H9 (cell line): ENCODE measurements at regions not wholly inside any gene's neighbourhood (a gene's known extent, or its start where the extent isn't known, plus 50 kb on each side); places are given as distances from the start of the nearest gene placed in this dataset.

ENCODE experiments used
- DNase-seq: peaks from one replicate; pipeline ENCODE4 v3.0.0-alpha.2; 2017
- H2AFZ ChIP-seq: one replicate; pipeline ENCODE4 v1.6.1; 2013; ENCODE audit warnings: mild to moderate bottlenecking, low read length, control low read depth, moderate library complexity
- H2AK5ac ChIP-seq: 2 replicates; pipeline ENCODE4 v1.6.1; 2013; ENCODE audit warnings: low read length, control low read depth, mixed read lengths; ENCODE audit not compliant: insufficient read length
- H2BK120ac ChIP-seq: one replicate; pipeline ENCODE4 v1.6.1; 2013; ENCODE audit warnings: low read depth, mild to moderate bottlenecking, low read length, control low read depth, inconsistent platforms; ENCODE audit not compliant: poor library complexity, severe bottlenecking
- H2BK12ac ChIP-seq: 2 replicates; pipeline ENCODE4 v1.6.1; 2013; ENCODE audit warnings: low read length, control low read depth, mixed read lengths, low read depth; ENCODE audit not compliant: insufficient read length
- H2BK15ac ChIP-seq: 2 replicates; pipeline ENCODE4 v1.6.1; 2013; ENCODE audit warnings: low read depth, low read length, control low read depth
- H2BK20ac ChIP-seq: one replicate; pipeline ENCODE4 v1.6.1; 2013; ENCODE audit warnings: low read depth, mild to moderate bottlenecking, low read length, control low read depth, inconsistent platforms; ENCODE audit not compliant: poor library complexity, severe bottlenecking
- H2BK5ac ChIP-seq: 2 replicates; pipeline ENCODE4 v1.6.1; 2013; ENCODE audit warnings: low read length, control low read depth, mixed read lengths; ENCODE audit not compliant: insufficient read length
- H3K14ac ChIP-seq: 2 replicates; pipeline ENCODE4 v1.6.1; 2013; ENCODE audit warnings: low read length, control low read depth; ENCODE audit not compliant: insufficient read depth
- H3K18ac ChIP-seq: 2 replicates; pipeline ENCODE4 v1.6.1; 2013; ENCODE audit warnings: low read depth, mild to moderate bottlenecking, mixed read lengths, low read length, control low read depth; ENCODE audit not compliant: insufficient read length
- H3K23ac ChIP-seq: 2 replicates; pipeline ENCODE4 v1.6.1; 2013; ENCODE audit warnings: low read length, control low read depth, mixed read lengths, low read depth; ENCODE audit not compliant: insufficient read length
- H3K23me2 ChIP-seq: 2 replicates; pipeline ENCODE4 v1.6.1; 2013; ENCODE audit warnings: low read depth, mild to moderate bottlenecking, mixed read lengths, low read length, control low read depth; ENCODE audit not compliant: insufficient read length, poor library complexity, severe bottlenecking
- H3K27ac ChIP-seq: 2 replicates; pipeline ENCODE4 v1.5.1; 2013; ENCODE audit warnings: low read length, control low read depth, mixed read lengths, low read depth; ENCODE audit not compliant: insufficient read length
- H3K27me3 ChIP-seq: 2 replicates; pipeline ENCODE4 v1.6.1; 2013; ENCODE audit warnings: low read length, control low read depth, inconsistent platforms; ENCODE audit not compliant: insufficient read depth
- H3K4ac ChIP-seq: 2 replicates; pipeline ENCODE4 v1.6.1; 2013; ENCODE audit warnings: low read depth, mild to moderate bottlenecking, control low read depth, inconsistent platforms, low read length, moderate library complexity
- H3K4me1 ChIP-seq: 2 replicates; pipeline ENCODE4 v1.6.1; 2013; ENCODE audit warnings: low read length, control low read depth, inconsistent platforms; ENCODE audit not compliant: insufficient read depth
- H3K4me2 ChIP-seq: 2 replicates; pipeline ENCODE4 v1.6.1; 2013; ENCODE audit warnings: low read length, control low read depth, mixed read lengths; ENCODE audit not compliant: insufficient read length, insufficient read depth
- H3K56ac ChIP-seq: 2 replicates; pipeline ENCODE4 v1.6.1; 2013; ENCODE audit warnings: low read depth, mild to moderate bottlenecking, mixed read lengths, low read length, control low read depth; ENCODE audit not compliant: insufficient read length
- H3K79me1 ChIP-seq: 2 replicates; pipeline ENCODE4 v1.6.1; 2013; ENCODE audit warnings: low read depth, mild to moderate bottlenecking, moderate library complexity, low read length, control low read depth, inconsistent platforms; ENCODE audit not compliant: insufficient read depth, poor library complexity, severe bottlenecking
- H3K79me2 ChIP-seq: 2 replicates; pipeline ENCODE4 v1.6.1; 2013; ENCODE audit warnings: low read length, control low read depth, inconsistent platforms; ENCODE audit not compliant: insufficient read depth
- H3K9ac ChIP-seq: 2 replicates; pipeline ENCODE4 v1.6.1; 2013; ENCODE audit warnings: low read length, control low read depth, mixed read lengths; ENCODE audit not compliant: insufficient read length; ENCODE audit errors: extremely low read depth
- H3K9me3 ChIP-seq: one replicate; pipeline ENCODE4 v1.6.1; 2013; ENCODE audit warnings: low read depth, low read length, inconsistent platforms; ENCODE audit not compliant: control insufficient read depth
- H3T11ph ChIP-seq: one replicate; pipeline ENCODE4 v1.6.1; 2013; ENCODE audit warnings: mild to moderate bottlenecking, low read length, control low read depth, inconsistent platforms
- H4K20me1 ChIP-seq: one replicate; pipeline ENCODE4 v1.6.1; 2013; ENCODE audit not compliant: control insufficient read depth, insufficient read length, insufficient read depth
- H4K5ac ChIP-seq: 2 replicates; pipeline ENCODE4 v1.6.1; 2013; ENCODE audit warnings: low read depth, mild to moderate bottlenecking, mixed read lengths, low read length, control low read depth; ENCODE audit not compliant: insufficient read length
- H4K8ac ChIP-seq: replicated peaks from 2 replicates; pipeline ENCODE4 v1.6.1; 2013; ENCODE audit warnings: low read length, control low read depth, mixed read lengths, low read depth; ENCODE audit not compliant: insufficient read length
- H4K91ac ChIP-seq: 2 replicates; pipeline ENCODE4 v1.6.1; 2013; ENCODE audit warnings: low read depth, mild to moderate bottlenecking, moderate library complexity, mixed read lengths, low read length, control low read depth; ENCODE audit not compliant: insufficient read length
- H3K27ac Mint-ChIP-seq, 3 experiments: 2 replicates in 2 of 3; 3 replicates in 1 of 3; pipeline ENCODE4 v1.8.0; 2020 to 2021; ENCODE audit warnings: mixed read lengths in 3 of 3, mild to moderate bottlenecking in 1 of 3, moderate library complexity in 1 of 3
- H3K27me3 Mint-ChIP-seq: 2 replicates; pipeline ENCODE4 v1.8.0; 2021; ENCODE audit warnings: low read depth, mild to moderate bottlenecking, moderate library complexity, mixed read lengths
- H3K36me3 Mint-ChIP-seq, 3 experiments: 2 replicates in 2 of 3; 3 replicates in 1 of 3; pipeline ENCODE4 v1.8.0; 2020 to 2021; ENCODE audit warnings: low read depth in 3 of 3, mixed read lengths in 3 of 3; ENCODE audit not compliant: insufficient read depth in 1 of 3
- H3K4me1 Mint-ChIP-seq, 2 experiments: 2 replicates each; pipeline ENCODE4 v1.8.0; 2020; ENCODE audit warnings: mixed read lengths in 2 of 2
- H3K4me3 Mint-ChIP-seq, 2 experiments: 2 replicates in 1 of 2; 3 replicates in 1 of 2; pipeline ENCODE4 v1.8.0; 2020 to 2021; ENCODE audit warnings: mild to moderate bottlenecking in 2 of 2, mixed read lengths in 2 of 2, moderate library complexity in 1 of 2
- H3K9me3 Mint-ChIP-seq, 2 experiments: 2 replicates in 1 of 2; 3 replicates in 1 of 2; pipeline ENCODE4 v1.8.0; 2020; ENCODE audit warnings: mild to moderate bottlenecking in 2 of 2, mixed read lengths in 2 of 2, moderate library complexity in 1 of 2
- WGBS: extraction: QIAGEN DNeasy Blood & Tissue Kit; methylation state at CpG from one replicate; pipeline ENCODE4 v1.1.7; 2013; ENCODE audit warnings: missing lambda C conversion rate, low lambda C conversion rate, mixed read lengths; ENCODE audit not compliant: insufficient read length; ENCODE audit errors: extremely low coverage; 5-methylcytosine and 5-hydroxymethylcytosine counted together
- TF ChIP-seq, protein P1 (sequence below): fragments of 200-600 bp; sonication (generic); conservative IDR thresholded peaks from 3 replicates; pipeline ENCODE4 v1.8.0; 2021; ENCODE audit warnings: antibody characterized with exemption, mild to moderate bottlenecking

DNA sequence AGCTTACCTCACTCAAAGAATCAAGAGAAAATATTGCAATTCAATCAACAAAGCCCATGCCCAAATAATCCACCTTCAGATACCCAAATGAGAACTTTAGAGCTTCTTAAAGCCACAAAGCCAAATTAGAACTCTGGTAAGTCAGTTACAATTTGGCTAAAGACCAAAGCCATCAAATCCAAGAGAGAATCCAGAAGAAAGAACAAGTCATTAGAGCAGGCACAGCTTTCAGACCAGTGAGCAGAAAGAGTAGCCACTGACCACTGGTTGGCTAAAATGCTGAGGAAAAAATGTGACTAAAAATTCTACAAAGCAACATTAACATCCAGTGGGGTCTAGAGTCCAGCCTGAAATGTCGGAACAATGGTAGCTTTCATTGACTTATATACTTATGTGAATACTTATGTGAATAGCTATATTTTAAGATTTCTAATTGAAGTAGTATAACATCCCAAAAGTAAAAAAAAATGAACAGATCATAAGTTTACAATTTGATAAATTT lies 735.2 kb upstream of the TBX3 start:
- Histone ChIP-seq H4K91ac (no peak overlapping the region), H3K79me2 (no peaks in the 10 kb centered on the region), H4K8ac (no peak overlapping the region), H3K14ac (no peak overlapping the region), H3K18ac (no peak overlapping the region), H3K9me3 (no peaks in the 10 kb centered on the region), H3K56ac (no peak overlapping the region), H2AFZ (no peak overlapping the region), H2BK12ac (no peak overlapping the region), H3T11ph (no peak overlapping the region), H2AK5ac (no peak overlapping the region), H3K4me1 (no peaks in the 10 kb centered on the region), H3K4me2 (no peak overlapping the region), H4K20me1 (no peaks in the 10 kb centered on the region), H3K79me1 (no peaks in the 10 kb centered on the region), H2BK15ac (no peak overlapping the region), H2BK20ac (no peak overlapping the region), H3K23me2 (no peaks in the 10 kb centered on the region), H3K27ac (no peak overlapping the region), H4K5ac (no peak overlapping the region), H3K4ac (no peak overlapping the region), H3K27me3 (no peaks in the 10 kb centered on the region), H3K9ac (no peak overlapping the region), H3K23ac (no peak overlapping the region), H2BK5ac (no peak overlapping the region), H2BK120ac (no peak overlapping the region)
- H3K36me3 Mint-ChIP-seq = no peaks in the 10 kb centered on the region
- TF ChIP-seq, protein P1, sequence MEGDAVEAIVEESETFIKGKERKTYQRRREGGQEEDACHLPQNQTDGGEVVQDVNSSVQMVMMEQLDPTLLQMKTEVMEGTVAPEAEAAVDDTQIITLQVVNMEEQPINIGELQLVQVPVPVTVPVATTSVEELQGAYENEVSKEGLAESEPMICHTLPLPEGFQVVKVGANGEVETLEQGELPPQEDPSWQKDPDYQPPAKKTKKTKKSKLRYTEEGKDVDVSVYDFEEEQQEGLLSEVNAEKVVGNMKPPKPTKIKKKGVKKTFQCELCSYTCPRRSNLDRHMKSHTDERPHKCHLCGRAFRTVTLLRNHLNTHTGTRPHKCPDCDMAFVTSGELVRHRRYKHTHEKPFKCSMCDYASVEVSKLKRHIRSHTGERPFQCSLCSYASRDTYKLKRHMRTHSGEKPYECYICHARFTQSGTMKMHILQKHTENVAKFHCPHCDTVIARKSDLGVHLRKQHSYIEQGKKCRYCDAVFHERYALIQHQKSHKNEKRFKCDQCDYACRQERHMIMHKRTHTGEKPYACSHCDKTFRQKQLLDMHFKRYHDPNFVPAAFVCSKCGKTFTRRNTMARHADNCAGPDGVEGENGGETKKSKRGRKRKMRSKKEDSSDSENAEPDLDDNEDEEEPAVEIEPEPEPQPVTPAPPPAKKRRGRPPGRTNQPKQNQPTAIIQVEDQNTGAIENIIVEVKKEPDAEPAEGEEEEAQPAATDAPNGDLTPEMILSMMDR = no peak
- no peak overlapping the region for H3K27ac Mint-ChIP-seq
- DNase-seq = no peak
- H3K9me3 Mint-ChIP-seq = peaks cover 0 to 2% of the 10 kb centered on the region in 2 experiments; a peak in 1 of 5 replicates
- no peak overlapping the region for H3K4me3 Mint-ChIP-seq
- H3K27me3 Mint-ChIP-seq = peaks cover 13% of the 10 kb centered on the region
- WGBS = no CpG with 5 or more reads among the region's 1 CpG
- H3K4me1 Mint-ChIP-seq = peaks cover 3% of the 10 kb centered on the region in 2 experiments; a peak in 1 of 4 replicates
